Gastrocnemius medialis (tissue), 4 donors: ENCODE measurements at regions not wholly inside any gene's neighbourhood (a gene's known extent, or its start where the extent isn't known, plus 50 kb on each side); places are given as distances from the start of the nearest gene placed in this dataset.

ENCODE experiments used
- ATAC-seq, 2 donors: fragments of 150-250 bp; one replicate each; pipeline ENCODE4 v1.9.1; 2016
- DNase-seq, 2 donors: peaks; one replicate each; pipeline ENCODE4 v3.0.0-alpha.2; 2019
- H3K27ac ChIP-seq, 4 donors: fragments of 200-600 bp; sonication (generic); 1 replicate in 1 of 4; 2 replicates in 3 of 4; pipeline ENCODE4 v1.5.1; 2016 to 2018; ENCODE audit warnings: mild to moderate bottlenecking in 2 of 4, moderate library complexity in 1 of 4
- H3K27me3 ChIP-seq, 3 donors: fragments of 200-600 bp; sonication (generic) in 2 of 3; 1 replicate in 1 of 3; 2 replicates in 2 of 3; pipeline versions ENCODE4 v1.5.1 to v1.6.0; 2016 to 2019; ENCODE audit warnings: mild to moderate bottlenecking in 1 of 3, moderate library complexity in 1 of 3
- H3K36me3 ChIP-seq, 2 donors: fragments of 200-600 bp; sonication (generic) in 1 of 2; one replicate each; pipeline ENCODE4 v1.5.1; 2017 to 2018
- H3K4me1 ChIP-seq, 2 donors: fragments of 200-600 bp; sonication (generic) in 1 of 2; one replicate each; pipeline ENCODE4 v1.5.1; 2016 to 2017; ENCODE audit warnings: mild to moderate bottlenecking in 2 of 2
- H3K4me3 ChIP-seq, 4 donors: fragments of 200-600 bp; sonication (generic) in 3 of 4; 1 replicate in 1 of 4; 2 replicates in 3 of 4; pipeline ENCODE4 v1.5.1; 2016 to 2019; ENCODE audit warnings: mild to moderate bottlenecking in 2 of 4
- H3K9me3 ChIP-seq, 3 donors: fragments of 200-600 bp; sonication (generic) in 2 of 3; 1 replicate in 1 of 3; 2 replicates in 2 of 3; pipeline ENCODE4 v1.5.1; 2016 to 2019
- CTCF ChIP-seq, 5 experiments: fragments of 450-650 bp in 3 of 5; fragments of 200-600 bp in 2 of 5; sonication (generic) in 2 of 5; IDR thresholded peaks in 4 of 5; conservative IDR thresholded peaks in 1 of 5; 1 replicate in 4 of 5; 2 replicates in 1 of 5; pipeline ENCODE4 v1.5.1; 2016 to 2019; ENCODE audit warnings: antibody characterized with exemption in 5 of 5, mild to moderate bottlenecking in 3 of 5, moderate library complexity in 3 of 5
- POLR2A ChIP-seq, 2 donors: fragments of 450-650 bp; IDR thresholded peaks; one replicate each; pipeline ENCODE4 v1.6.1; 2017; ENCODE audit warnings: antibody characterized with exemption in 2 of 2, mild to moderate bottlenecking in 2 of 2, moderate library complexity in 2 of 2
- in situ Hi-C, 4 donors: fragments of 200-750 bp; cut with MboI; loops; one replicate each; pipeline versions ENCODE4 v1.15.0 to v1.8.0; 2017; ENCODE audit warnings: low sequenced_read_pairs in 4 of 4
- intact Hi-C: fragments of 100-400 bp; cut with DNase I; formaldehyde crosslinking; loops from one replicate; pipeline ENCODE4 v1.15.1; 2023; ENCODE audit warnings: low total_unique reads

GRCh38 chr13:107531816-107532215 lies 683.5 kb downstream of the LIG4 start:
- no peaks in the 10 kb centered on the region for H3K9me3 ChIP-seq
- H3K27ac ChIP-seq, result no peak overlapping the region
- TF ChIP-seq CTCF (IDR thresholded peaks at IDR 0.05 in 4 of 5, conservative IDR thresholded peaks at IDR 0.05 in 1 of 5) (no peak), POLR2A (IDR thresholded peaks at IDR 0.05) (no peak)
- intact Hi-C loops, result no loop called here
- in situ Hi-C loops, result no loop called here
- ATAC-seq (no peak), DNase-seq (no peak)
- no peaks in the 10 kb centered on the region for H3K27me3 ChIP-seq
- H3K36me3 ChIP-seq, result no peaks in the 10 kb centered on the region
- H3K4me3 ChIP-seq, result no peak overlapping the region
- no peaks in the 10 kb centered on the region for H3K4me1 ChIP-seq

- no peak for TF ChIP-seq CTCF (IDR thresholded peaks at IDR 0.05 in 4 of 5, conservative IDR thresholded peaks at IDR 0.05 in 1 of 5)
- TF ChIP-seq POLR2A (IDR thresholded peaks at IDR 0.05), result no peak
- Histone ChIP-seq H3K36me3 (no peaks in the 10 kb centered on the region), H3K27ac (no peak overlapping the region), H3K9me3 (no peaks in the 10 kb centered on the region), H3K4me1 (no peaks in the 10 kb centered on the region), H3K4me3 (no peak overlapping the region), H3K27me3 (no peaks in the 10 kb centered on the region)
- in situ Hi-C loops (no loop called here), intact Hi-C loops (no loop called here)
- DNase-seq, result no peak
- no peak for ATAC-seq
Observed at GRCh38 chr13:107531180-107531579, 684.2 kb downstream of the LIG4 start.

- TF ChIP-seq CTCF (IDR thresholded peaks at IDR 0.05 in 4 of 5, conservative IDR thresholded peaks at IDR 0.05 in 1 of 5) (no peak), POLR2A (IDR thresholded peaks at IDR 0.05) (no peak)
Observed at GRCh38 chr13:107529035-107529434, 686.3 kb downstream of the LIG4 start.

GRCh38 chr13:107518780-107519179 lies 696.6 kb downstream of the LIG4 start:
- ATAC-seq (no peak), DNase-seq (no peak)
- TF ChIP-seq CTCF (IDR thresholded peaks at IDR 0.05 in 4 of 5, conservative IDR thresholded peaks at IDR 0.05 in 1 of 5) (no peak), POLR2A (IDR thresholded peaks at IDR 0.05) (no peak)
- H3K27ac ChIP-seq, result no peak overlapping the region
- no peaks in the 10 kb centered on the region for H3K9me3 ChIP-seq
- no peak overlapping the region for H3K4me3 ChIP-seq
- intact Hi-C loops (no loop called here), in situ Hi-C loops (no loop called here)
- H3K4me1 ChIP-seq, result no peaks in the 10 kb centered on the region
- H3K36me3 ChIP-seq, result no peaks in the 10 kb centered on the region
- H3K27me3 ChIP-seq, result no peaks in the 10 kb centered on the region

More at GRCh38 chr13:107529035-107529434, 686.3 kb downstream of the LIG4 start:
- no peaks in the 10 kb centered on the region for H3K36me3 ChIP-seq
- DNase-seq, result no peak
- H3K27ac ChIP-seq, result no peak overlapping the region
- H3K4me3 ChIP-seq, result no peak overlapping the region
- intact Hi-C loops (no loop called here), in situ Hi-C loops (no loop called here)
- no peaks in the 10 kb centered on the region for H3K27me3 ChIP-seq
- no peak for ATAC-seq
- H3K9me3 ChIP-seq, result no peaks in the 10 kb centered on the region
- no peaks in the 10 kb centered on the region for H3K4me1 ChIP-seq

- H3K36me3 ChIP-seq, result no peaks in the 10 kb centered on the region
- TF ChIP-seq POLR2A (IDR thresholded peaks at IDR 0.05), result no peak
- no peak for TF ChIP-seq CTCF (IDR thresholded peaks at IDR 0.05 in 4 of 5, conservative IDR thresholded peaks at IDR 0.05 in 1 of 5)
- in situ Hi-C loops, result no loop called here
- DNase-seq (no peak), ATAC-seq (no peak)
- H3K4me1 ChIP-seq, result no peaks in the 10 kb centered on the region
- no peak overlapping the region for H3K27ac ChIP-seq
- intact Hi-C loops, result no loop called here
- H3K9me3 ChIP-seq, result no peaks in the 10 kb centered on the region
- no peak overlapping the region for H3K4me3 ChIP-seq
- no peaks in the 10 kb centered on the region for H3K27me3 ChIP-seq
Observed at GRCh38 chr13:107518292-107518691, 697.0 kb downstream of the LIG4 start.
